CD4-positive, CD25-positive, alpha-beta regulatory T cell (primary cell): ENCODE measurements at regions not wholly inside any gene's neighbourhood (a gene's known extent, or its start where the extent isn't known, plus 50 kb on each side); places are given as distances from the start of the nearest gene placed in this dataset.
A peak's percentile ranks its signal among the peaks of the same experiment; 100 is the strongest.

Experiments used
- ATAC-seq, 2 donors: fragments of 150-1000 bp; cut with Tn5 transposase; one replicate each; pipeline ENCODE4 v1.10.0; 2021; ENCODE audit warnings: low read depth in 2 of 2, moderate number of reproducible peaks in 2 of 2, moderate library complexity in 1 of 2
- DNase-seq, 3 donors: peaks; one replicate each; pipeline versions ENCODE4 v3.0.0 to v3.0.0-alpha.2; 2012 to 2022; ENCODE audit warnings: mixed read lengths in 1 of 3
- H3K27ac ChIP-seq: one replicate; pipeline ENCODE4 v1.7.0; 2013; ENCODE audit warnings: mild to moderate bottlenecking, low read length; ENCODE audit not compliant: insufficient read depth, poor library complexity, severe bottlenecking
- H3K27me3 ChIP-seq: one replicate; pipeline ENCODE4 v1.7.0; 2013; ENCODE audit warnings: low read length; ENCODE audit not compliant: control insufficient read depth, insufficient read depth
- H3K36me3 ChIP-seq: one replicate; pipeline ENCODE4 v1.7.0; 2013; ENCODE audit warnings: mild to moderate bottlenecking, low read length, moderate library complexity; ENCODE audit not compliant: control insufficient read depth, insufficient read depth
- H3K4me1 ChIP-seq: 2 replicates; pipeline ENCODE4 v1.7.0; 2013; ENCODE audit warnings: mild to moderate bottlenecking, low read length; ENCODE audit not compliant: insufficient read depth, control insufficient read depth, poor library complexity, severe bottlenecking
- H3K4me3 ChIP-seq: one replicate; pipeline ENCODE4 v1.7.0; 2013; ENCODE audit warnings: low read depth, mild to moderate bottlenecking, low read length, moderate library complexity
- H3K9me3 ChIP-seq, 2 experiments: 1 replicate in 1 of 2; 2 replicates in 1 of 2; pipeline ENCODE4 v1.7.0; 2013; ENCODE audit warnings: low read length in 2 of 2, mild to moderate bottlenecking in 1 of 2, moderate library complexity in 1 of 2; ENCODE audit not compliant: control insufficient read depth in 2 of 2
- H3K27ac Mint-ChIP-seq, 3 donors: one replicate each; pipeline ENCODE4 v1.8.0; 2020 to 2022; ENCODE audit warnings: mild to moderate bottlenecking in 3 of 3, mixed read lengths in 3 of 3, moderate library complexity in 2 of 3
- H3K27me3 Mint-ChIP-seq: one replicate; pipeline ENCODE4 v1.8.0; 2022; ENCODE audit warnings: mild to moderate bottlenecking, mixed read lengths
- H3K36me3 Mint-ChIP-seq: one replicate; pipeline ENCODE4 v1.8.0; 2020; ENCODE audit warnings: mixed read lengths
- H3K4me1 Mint-ChIP-seq, 4 donors: one replicate each; pipeline ENCODE4 v1.8.0; 2020 to 2022; ENCODE audit warnings: mixed read lengths in 4 of 4, mild to moderate bottlenecking in 1 of 4
- H3K4me3 Mint-ChIP-seq, 4 donors: one replicate each; pipeline ENCODE4 v1.8.0; 2020 to 2022; ENCODE audit warnings: mild to moderate bottlenecking in 4 of 4, mixed read lengths in 4 of 4, moderate library complexity in 3 of 4
- H3K9me3 Mint-ChIP-seq, 7 donors: one replicate each; pipeline ENCODE4 v1.8.0; 2020 to 2022; ENCODE audit warnings: mixed read lengths in 7 of 7, mild to moderate bottlenecking in 3 of 7, moderate library complexity in 2 of 7

DNA sequence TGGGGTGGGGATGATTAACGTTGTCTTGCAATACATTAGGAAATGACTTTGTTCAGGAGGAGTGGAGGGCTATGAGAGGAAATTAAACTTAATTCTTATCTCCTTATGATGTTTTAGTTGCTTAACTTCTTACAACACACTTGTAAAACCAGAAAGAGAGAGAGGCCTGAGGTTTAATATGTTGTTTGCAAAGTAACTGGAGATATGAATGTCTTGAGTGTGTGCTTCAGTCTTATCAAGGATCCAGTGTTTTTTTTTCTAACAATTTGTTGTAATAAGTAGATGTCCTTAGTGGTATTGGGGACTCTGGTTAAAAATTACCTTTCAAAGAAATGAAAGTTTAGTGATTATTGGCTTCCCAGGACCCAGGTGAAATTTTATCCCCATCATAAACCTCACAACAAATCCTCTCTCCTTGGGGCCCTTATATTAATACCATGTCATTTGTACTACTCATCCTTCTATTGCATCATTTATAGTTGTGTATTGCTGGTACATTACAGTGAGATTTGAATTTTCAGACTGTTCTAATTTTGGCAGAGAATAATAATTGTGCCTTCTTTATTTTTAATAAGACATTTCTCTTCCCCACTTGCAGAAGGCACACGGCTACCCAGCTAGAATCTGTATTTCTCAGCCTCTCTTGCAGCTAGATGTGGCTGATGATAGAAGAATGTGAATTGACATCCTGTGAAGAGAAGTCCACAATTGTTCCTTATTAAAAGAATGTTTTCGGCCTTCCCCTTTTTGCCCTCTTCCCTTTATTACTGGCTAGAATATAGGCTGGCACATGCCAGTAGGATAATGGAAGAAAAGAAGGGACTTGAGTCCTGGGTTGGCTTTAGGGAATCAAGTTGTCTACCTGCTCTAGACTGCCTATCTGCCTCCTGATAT is 91.9 kb upstream of the CXCR4 start:
- Mint-ChIP-seq H3K4me3 (no peak overlapping the region), H3K27ac (peak overlapping the region in 2 of 3 donors; percentile 55 to 57)

DNA sequence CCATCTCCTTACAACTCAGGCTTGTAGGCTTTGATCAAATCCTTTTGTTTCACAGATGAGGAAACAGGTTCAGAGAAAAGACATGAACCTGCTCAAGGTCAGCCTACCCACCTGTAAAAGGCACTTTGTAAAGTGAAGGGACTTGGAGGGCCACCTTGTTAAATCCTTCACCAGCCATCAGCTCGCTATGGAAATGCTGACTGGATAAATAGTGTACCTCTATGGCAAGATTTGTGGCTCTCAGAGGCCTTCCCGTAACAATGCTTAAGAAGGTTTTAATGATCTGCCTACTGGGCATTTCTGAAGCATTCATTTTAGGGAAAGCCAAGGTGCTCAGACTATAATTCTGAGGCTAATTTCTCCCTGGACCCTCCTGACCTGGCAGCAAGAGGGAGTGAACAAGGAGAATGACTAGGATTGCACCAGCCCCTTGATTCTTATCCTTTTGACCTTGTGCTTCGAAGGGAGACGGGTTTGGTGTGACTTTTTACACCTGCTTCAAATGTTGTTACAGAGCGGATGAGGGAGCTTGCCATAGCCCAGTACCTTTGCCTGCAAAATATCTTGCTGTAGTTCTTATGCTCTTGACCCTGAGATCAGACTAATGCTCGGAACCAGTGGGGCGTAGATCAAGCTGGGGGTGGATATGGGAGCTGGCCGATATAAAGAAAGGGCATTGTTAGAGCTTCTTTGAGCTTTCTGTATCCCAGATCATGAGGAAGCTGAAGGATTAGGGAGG is 90.9 kb upstream of the CXCR4 start:
- Histone ChIP-seq H3K27ac (no peak overlapping the region), H3K36me3 (no peaks in the 10 kb centered on the region), H3K4me1 (peaks cover 40% of the 10 kb centered on the region), H3K27me3 (no peaks in the 10 kb centered on the region), H3K4me3 (no peak overlapping the region), H3K9me3 (peaks cover 2 to 7% of the 10 kb centered on the region in 2 experiments)
- H3K9me3 Mint-ChIP-seq = peaks cover 2 to 15% (median 8%) of the 10 kb centered on the region in 7 donors
- no peaks in the 10 kb centered on the region for H3K27me3 Mint-ChIP-seq
- H3K36me3 Mint-ChIP-seq = peaks cover 5% of the 10 kb centered on the region
- peaks cover 18 to 52% (median 31%) of the 10 kb centered on the region in 4 donors for H3K4me1 Mint-ChIP-seq
- peak overlapping the region in 1 of 3 donors; percentile 10 for H3K27ac Mint-ChIP-seq
- no peak for ATAC-seq
- no peak overlapping the region for H3K4me3 Mint-ChIP-seq
- no peak for DNase-seq

More for the DNA sequence above, 91.9 kb upstream of the CXCR4 start:
- H3K9me3 ChIP-seq = peaks cover 2 to 7% of the 10 kb centered on the region in 2 experiments
- peaks cover 2 to 15% (median 4%) of the 10 kb centered on the region in 7 donors for H3K9me3 Mint-ChIP-seq
- DNase-seq (no peak), ATAC-seq (no peak)
- H3K27me3 ChIP-seq = no peaks in the 10 kb centered on the region
- no peak overlapping the region for H3K4me3 ChIP-seq
- H3K4me1 Mint-ChIP-seq = peaks cover 18 to 59% (median 38%) of the 10 kb centered on the region in 4 donors
- H3K27ac ChIP-seq = no peak overlapping the region
- peaks cover 40% of the 10 kb centered on the region for H3K4me1 ChIP-seq
- H3K36me3 ChIP-seq = no peaks in the 10 kb centered on the region
- peaks cover 5% of the 10 kb centered on the region for H3K36me3 Mint-ChIP-seq
- no peaks in the 10 kb centered on the region for H3K27me3 Mint-ChIP-seq

DNA sequence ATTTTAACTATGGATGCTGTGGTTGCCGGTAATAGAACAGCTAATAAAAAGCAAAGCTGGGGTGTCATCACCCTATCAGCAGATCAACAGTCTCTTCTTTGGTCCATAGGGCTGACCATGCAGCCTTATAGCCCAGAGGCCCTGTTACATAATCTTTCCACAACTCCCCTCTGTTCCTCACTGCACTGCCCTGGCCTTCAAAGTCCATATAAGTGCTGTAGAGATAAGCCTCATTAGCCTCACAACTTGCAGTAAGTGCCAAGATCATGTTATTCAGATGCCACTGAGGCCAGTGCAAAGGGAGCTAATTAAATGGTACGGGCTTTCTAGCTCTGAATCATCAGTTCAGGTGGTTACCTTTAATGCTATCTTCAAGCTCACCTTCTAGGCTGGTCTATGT is 89.7 kb upstream of the CXCR4 start:
- Mint-ChIP-seq H3K9me3 (peaks cover 2 to 15% (median 8%) of the 10 kb centered on the region in 7 donors), H3K27me3 (no peaks in the 10 kb centered on the region), H3K4me3 (no peak overlapping the region), H3K4me1 (peaks cover 9 to 40% (median 20%) of the 10 kb centered on the region in 4 donors), H3K36me3 (peaks cover 5% of the 10 kb centered on the region), H3K27ac (peak overlapping the region in 1 of 3 donors; percentile 62)
- ATAC-seq = no peak
- no peak overlapping the region for H3K27ac ChIP-seq
- DNase-seq = no peak
- H3K4me3 ChIP-seq = no peak overlapping the region
- H3K36me3 ChIP-seq = no peaks in the 10 kb centered on the region
- H3K27me3 ChIP-seq = no peaks in the 10 kb centered on the region
- H3K9me3 ChIP-seq = peaks cover 2 to 7% of the 10 kb centered on the region in 2 experiments
- H3K4me1 ChIP-seq = peaks cover 28% of the 10 kb centered on the region

DNA sequence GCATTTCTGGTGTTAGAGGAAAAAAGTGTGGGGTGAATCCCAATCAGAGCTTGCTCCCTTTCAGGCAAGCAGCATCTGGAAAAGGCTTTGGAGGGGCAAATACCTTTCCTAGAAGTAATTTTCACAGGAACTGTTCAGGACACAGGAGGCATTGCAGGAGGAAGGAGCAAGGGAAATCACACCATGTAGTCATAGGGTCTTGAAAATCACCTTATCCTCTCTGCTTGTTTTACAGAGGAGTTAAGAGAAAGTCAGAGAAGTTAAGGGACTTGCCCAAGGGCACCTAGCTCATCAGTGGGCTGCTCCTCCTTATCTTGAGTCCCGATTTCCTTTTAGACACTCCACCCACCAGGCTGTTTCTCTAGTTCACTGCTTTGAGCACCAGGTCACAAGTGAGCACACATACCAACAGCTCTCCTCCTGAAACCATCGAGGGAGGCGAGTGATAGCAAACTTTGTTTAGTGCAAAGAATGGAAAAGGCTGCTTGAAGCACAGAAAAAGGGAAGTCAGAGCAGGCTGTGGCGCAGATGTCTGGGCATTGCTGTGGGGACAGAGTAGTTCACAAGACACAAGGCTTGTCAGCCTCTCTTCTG is 89.2 kb upstream of the CXCR4 start:
- peak overlapping the region in 2 of 3 donors; percentile 52 to 62 for H3K27ac Mint-ChIP-seq
- H3K27me3 Mint-ChIP-seq = no peaks in the 10 kb centered on the region
- H3K4me3 Mint-ChIP-seq = peak overlapping the region in 1 of 4 donors; percentile 6
- no peaks in the 10 kb centered on the region for H3K36me3 ChIP-seq
- no peaks in the 10 kb centered on the region for H3K27me3 ChIP-seq
- DNase-seq (peak in 1 of 3 donors; percentile 39), ATAC-seq (peak; percentile 50 to 52)
- no peak overlapping the region for H3K4me3 ChIP-seq
- H3K4me1 Mint-ChIP-seq = peaks cover 6 to 35% (median 15%) of the 10 kb centered on the region in 4 donors
- H3K4me1 ChIP-seq = peaks cover 22% of the 10 kb centered on the region
- peaks cover 2 to 17% (median 8%) of the 10 kb centered on the region in 7 donors for H3K9me3 Mint-ChIP-seq
- no peak overlapping the region for H3K27ac ChIP-seq
- H3K36me3 Mint-ChIP-seq = peaks cover 5% of the 10 kb centered on the region
- H3K9me3 ChIP-seq = peaks cover 2 to 7% of the 10 kb centered on the region in 2 experiments

DNA sequence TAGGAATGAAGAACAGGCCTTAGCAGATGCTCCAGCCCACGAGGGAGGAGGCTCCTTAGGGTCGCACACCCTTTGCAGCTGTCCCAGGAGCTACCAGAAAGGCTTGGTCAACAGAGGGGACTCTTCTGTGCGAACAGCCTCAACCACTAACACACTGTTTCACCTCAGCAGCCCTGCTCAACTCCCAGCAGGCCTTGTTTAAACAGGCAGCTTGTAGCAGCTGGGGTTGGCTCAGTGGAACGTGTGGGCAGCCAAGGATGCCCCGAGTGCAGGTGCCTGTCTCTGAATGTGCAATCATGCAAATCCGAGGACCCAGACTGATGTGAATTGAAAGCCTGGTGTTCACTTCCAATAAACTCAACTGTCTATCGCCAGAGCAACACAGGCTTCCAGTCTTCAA is 88.7 kb upstream of the CXCR4 start:
- H3K4me1 Mint-ChIP-seq = peaks cover 4 to 30% (median 12%) of the 10 kb centered on the region in 4 donors
- Histone ChIP-seq H3K4me3 (no peak overlapping the region), H3K4me1 (peaks cover 17% of the 10 kb centered on the region), H3K27me3 (no peaks in the 10 kb centered on the region), H3K27ac (no peak overlapping the region), H3K9me3 (peaks cover 2 to 7% of the 10 kb centered on the region in 2 experiments), H3K36me3 (no peaks in the 10 kb centered on the region)
- peak overlapping the region in 1 of 3 donors; percentile 52 for H3K27ac Mint-ChIP-seq
- ATAC-seq (peak; percentile 49 to 60), DNase-seq (no peak)
- peaks cover 2 to 17% (median 8%) of the 10 kb centered on the region in 7 donors for H3K9me3 Mint-ChIP-seq
- H3K4me3 Mint-ChIP-seq = peak overlapping the region in 1 of 4 donors; percentile 6
- H3K27me3 Mint-ChIP-seq = no peaks in the 10 kb centered on the region
- H3K36me3 Mint-ChIP-seq = peaks cover 5% of the 10 kb centered on the region

DNA sequence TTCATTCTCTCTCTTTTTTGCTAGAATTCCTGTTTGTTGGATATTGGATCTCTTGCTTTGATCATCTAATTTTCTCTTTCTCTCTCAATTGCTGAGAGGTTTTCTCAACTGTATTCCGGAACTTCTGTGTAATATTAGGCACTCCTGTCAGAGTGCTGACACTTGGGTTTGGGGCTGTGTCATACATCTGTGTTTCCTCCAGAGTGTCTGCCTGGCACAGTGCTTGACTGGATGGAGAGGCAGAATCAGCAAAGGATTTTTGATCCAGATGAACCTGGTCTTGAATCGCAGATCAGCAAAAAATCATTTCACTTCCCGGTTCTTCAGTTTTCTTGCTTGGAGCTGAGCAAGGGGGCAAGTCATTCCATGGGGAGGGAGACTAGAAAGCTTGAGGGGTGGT is 87.7 kb upstream of the CXCR4 start:
- Histone ChIP-seq H3K9me3 (peaks cover 2 to 7% of the 10 kb centered on the region in 2 experiments), H3K27ac (no peak overlapping the region), H3K36me3 (no peaks in the 10 kb centered on the region), H3K4me1 (peaks cover 11% of the 10 kb centered on the region), H3K27me3 (no peaks in the 10 kb centered on the region), H3K4me3 (no peak overlapping the region)
- H3K9me3 Mint-ChIP-seq = peaks cover 2 to 17% (median 8%) of the 10 kb centered on the region in 7 donors
- H3K27me3 Mint-ChIP-seq = no peaks in the 10 kb centered on the region
- peak overlapping the region in 1 of 3 donors; percentile 26 for H3K27ac Mint-ChIP-seq
- peaks cover 0 to 20% (median 9%) of the 10 kb centered on the region in 4 donors for H3K4me1 Mint-ChIP-seq
- ATAC-seq (no peak), DNase-seq (no peak)
- peaks cover 3% of the 10 kb centered on the region for H3K36me3 Mint-ChIP-seq
- H3K4me3 Mint-ChIP-seq = no peak overlapping the region

DNA sequence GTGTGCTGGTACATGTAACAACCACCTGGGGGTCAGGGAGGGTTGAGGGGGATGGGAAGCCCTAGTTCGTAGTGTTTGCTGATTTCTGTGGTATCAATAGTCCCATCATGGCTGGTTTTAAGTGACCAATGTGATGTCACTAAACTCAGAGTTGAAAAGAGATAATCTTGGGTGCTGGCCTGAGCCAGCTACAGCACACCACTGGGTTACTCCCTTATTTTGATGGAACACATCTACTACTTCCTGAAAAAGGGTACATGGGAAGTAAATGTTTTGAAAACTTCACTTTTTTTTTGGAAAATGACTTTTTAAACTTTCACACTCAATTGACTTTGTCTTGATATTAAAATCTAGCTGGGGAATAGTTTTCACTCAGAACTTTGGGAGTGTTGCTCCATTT is 87.0 kb upstream of the CXCR4 start:
- no peak overlapping the region for H3K27ac ChIP-seq
- Mint-ChIP-seq H3K27ac (no peak overlapping the region), H3K9me3 (peaks cover 2 to 12% (median 8%) of the 10 kb centered on the region in 7 donors), H3K4me1 (peaks cover 0 to 17% (median 8%) of the 10 kb centered on the region in 4 donors), H3K4me3 (no peak overlapping the region), H3K36me3 (no peaks in the 10 kb centered on the region), H3K27me3 (no peaks in the 10 kb centered on the region)
- no peak overlapping the region for H3K4me3 ChIP-seq
- ATAC-seq (no peak), DNase-seq (no peak)
- H3K9me3 ChIP-seq = peaks cover under 1 to 6% of the 10 kb centered on the region in 2 experiments
- H3K27me3 ChIP-seq = no peaks in the 10 kb centered on the region
- H3K36me3 ChIP-seq = no peaks in the 10 kb centered on the region
- peaks cover 11% of the 10 kb centered on the region for H3K4me1 ChIP-seq
